GM03348 (cell line): ENCODE measurements at regions not wholly inside any gene's neighbourhood (a gene's known extent, or its start where the extent isn't known, plus 50 kb on each side); places are given as distances from the start of the nearest gene placed in this dataset.

Experiments
- DNase-seq: peaks from one replicate; pipeline ENCODE4 v3.0.0; 2012; ENCODE audit warnings: low spot score

- DNase-seq, result no peak
These were observed 350.8 kb downstream of the AJAP1 start for GRCh38 chr1:5005171-5005570.

GRCh38 chr1:5002676-5003075 is 348.3 kb downstream of the AJAP1 start:
- no peak for DNase-seq

- DNase-seq, result no peak
These were observed 347.1 kb downstream of the AJAP1 start for GRCh38 chr1:5001466-5001865.

GRCh38 chr1:4986306-4986705 is 331.9 kb downstream of the AJAP1 start:
- DNase-seq, result no peak

- no peak for DNase-seq
These were observed 330.4 kb downstream of the AJAP1 start for GRCh38 chr1:4984841-4985240.

- no peak for DNase-seq
These were observed 325.8 kb downstream of the AJAP1 start for GRCh38 chr1:4980211-4980610.

GRCh38 chr1:4978660-4979390 is 324.4 kb downstream of the AJAP1 start:
- no peak for DNase-seq

- no peak for DNase-seq
These were observed 323.3 kb downstream of the AJAP1 start for GRCh38 chr1:4977701-4978100.

- no peak for DNase-seq
These were observed 322.5 kb downstream of the AJAP1 start for GRCh38 chr1:4976859-4977440.

GRCh38 chr1:4975856-4976255 is 321.4 kb downstream of the AJAP1 start:
- DNase-seq, result no peak

GRCh38 chr1:4974981-4975685 is 320.7 kb downstream of the AJAP1 start:
- DNase-seq, result no peak

GRCh38 chr1:4973341-4973740 is 318.9 kb downstream of the AJAP1 start:
- DNase-seq, result no peak

GRCh38 chr1:4972761-4973320 is 318.4 kb downstream of the AJAP1 start:
- no peak for DNase-seq

GRCh38 chr1:4971666-4972065 is 317.3 kb downstream of the AJAP1 start:
- no peak for DNase-seq

GRCh38 chr1:4970532-4970931 is 316.1 kb downstream of the AJAP1 start:
- no peak for DNase-seq

GRCh38 chr1:4969556-4970129 is 315.2 kb downstream of the AJAP1 start:
- no peak for DNase-seq

- no peak for DNase-seq
These were observed 311.1 kb downstream of the AJAP1 start for GRCh38 chr1:4965346-4966075.

GRCh38 chr1:4964634-4965345 is 310.4 kb downstream of the AJAP1 start:
- no peak for DNase-seq

GRCh38 chr1:4963251-4963650 is 308.8 kb downstream of the AJAP1 start:
- no peak for DNase-seq

GRCh38 chr1:4962836-4963235 is 308.4 kb downstream of the AJAP1 start:
- DNase-seq, result no peak

- no peak for DNase-seq
These were observed 307.7 kb downstream of the AJAP1 start for GRCh38 chr1:4961935-4962645.
